ENCODE measurements at regions not wholly inside any gene's neighbourhood (a gene's known extent, or its start where the extent isn't known, plus 50 kb on each side); places are given as distances from the start of the nearest gene placed in this dataset.

- no peak for DNase-seq
Observed at GRCh38 chr6:148182378-148182777, 160.3 kb upstream of the SASH1 start.

- DNase-seq = no peak
Observed at GRCh38 chr6:148183776-148184175, 158.9 kb upstream of the SASH1 start.

- no peak for DNase-seq
Observed at GRCh38 chr6:148186916-148187315, 155.7 kb upstream of the SASH1 start.

- no peak for DNase-seq
Observed at GRCh38 chr6:148192310-148192709, 150.3 kb upstream of the SASH1 start.

- DNase-seq = no peak
Observed at GRCh38 chr6:148193063-148193680, 149.5 kb upstream of the SASH1 start.

- no peak for DNase-seq
Observed at GRCh38 chr6:148195511-148195910, 147.1 kb upstream of the SASH1 start.

GRCh38 chr6:148199584-148199983 lies 143.1 kb upstream of the SASH1 start:
- no peak for DNase-seq

GRCh38 chr6:148200293-148200692 lies 142.3 kb upstream of the SASH1 start:
- peak; percentile 29 to 32 for DNase-seq

- DNase-seq = no peak
Observed at GRCh38 chr6:148200781-148201180, 141.9 kb upstream of the SASH1 start.

GRCh38 chr6:148203281-148203925 lies 139.2 kb upstream of the SASH1 start:
- DNase-seq = no peak

GRCh38 chr6:148203970-148204369 lies 138.7 kb upstream of the SASH1 start:
- no peak for DNase-seq

- no peak for DNase-seq
Observed at GRCh38 chr6:148208298-148208697, 134.3 kb upstream of the SASH1 start.

- no peak for DNase-seq
Observed at GRCh38 chr6:148211777-148212324, 130.8 kb upstream of the SASH1 start.

GRCh38 chr6:148212366-148212765 lies 130.3 kb upstream of the SASH1 start:
- no peak for DNase-seq

GRCh38 chr6:148213366-148213765 lies 129.3 kb upstream of the SASH1 start:
- no peak for DNase-seq

- DNase-seq = no peak
Observed at GRCh38 chr6:148214667-148215066, 128.0 kb upstream of the SASH1 start.

GRCh38 chr6:148217051-148217450 lies 125.6 kb upstream of the SASH1 start:
- DNase-seq = no peak

- no peak for DNase-seq
Observed at GRCh38 chr6:148217921-148218320, 124.7 kb upstream of the SASH1 start.

GRCh38 chr6:148218542-148219258 lies 123.9 kb upstream of the SASH1 start:
- no peak for DNase-seq

- DNase-seq = no peak
Observed at GRCh38 chr6:148221196-148221979, 121.2 kb upstream of the SASH1 start.

GRCh38 chr6:148222376-148222775 lies 120.3 kb upstream of the SASH1 start:
- no peak for DNase-seq

- DNase-seq = no peak
Observed at GRCh38 chr6:148222846-148223245, 119.8 kb upstream of the SASH1 start.

- peak in 1 of 2 donors; percentile 31 for DNase-seq
Observed at GRCh38 chr6:148223424-148223842, 119.2 kb upstream of the SASH1 start.
